IMR-90 (cell line): ENCODE measurements at regions not wholly inside any gene's neighbourhood (a gene's known extent, or its start where the extent isn't known, plus 50 kb on each side); places are given as distances from the start of the nearest gene placed in this dataset.

Source experiments
- ATAC-seq: fragments of 200-7000 bp; cut with Tn5 transposase; 2 replicates; pipeline ENCODE4 v1.9.1; 2020; ENCODE audit warnings: low read depth, mild to moderate bottlenecking, moderate library complexity
- BruUV-seq: library from RNA; stranded (reverse); fragments of 400-500 nt; replicated peaks from 2 replicates; lab custom pipeline; 2021; lab: Mats Ljungman, UMichigan
- CTCF ChIA-PET: fragments of 300-600 bp; formaldehyde crosslinking; extraction: SDS; loops from one replicate; lab custom pipeline; 2021; ENCODE audit warnings: antibody characterized with exemption; lab: Yijun Ruan, JAX
- POLR2A ChIA-PET: fragments of 300-600 bp; sonication (Branson Sonifier 250); formaldehyde crosslinking; loops from one replicate; lab custom pipeline; 2022; ENCODE audit warnings: antibody characterized with exemption; ENCODE audit not compliant: unreplicated experiment; lab: Charles Lee
- DNase-seq: peaks from one replicate; pipeline ENCODE4 v3.0.0; 2013
- H2AFZ ChIP-seq: replicated peaks from 2 replicates; pipeline ENCODE3; 2013; ENCODE audit warnings: low read length, mild to moderate bottlenecking; ENCODE audit not compliant: poor library complexity
- H2AK5ac ChIP-seq: 2 replicates; pipeline ENCODE4 v1.6.1; 2013; ENCODE audit warnings: low read depth, low read length, inconsistent platforms
- H2AK9ac ChIP-seq: replicated peaks from 2 replicates; pipeline ENCODE3; 2013; ENCODE audit warnings: mild to moderate bottlenecking, low read depth, low read length, moderate library complexity; ENCODE audit not compliant: poor library complexity
- H2BK120ac ChIP-seq: 2 replicates; pipeline ENCODE4 v1.6.1; 2013; ENCODE audit warnings: low read depth, low read length, inconsistent platforms
- H2BK15ac ChIP-seq: 3 replicates; pipeline ENCODE4 v1.6.1; 2013; ENCODE audit warnings: low read depth, low read length, inconsistent platforms
- H2BK20ac ChIP-seq: 2 replicates; pipeline ENCODE4 v1.6.1; 2013; ENCODE audit warnings: low read depth, mild to moderate bottlenecking, inconsistent platforms, low read length, moderate library complexity
- H2BK5ac ChIP-seq: 2 replicates; pipeline ENCODE4 v1.6.1; 2013; ENCODE audit warnings: mild to moderate bottlenecking, low read depth, low read length, inconsistent platforms; ENCODE audit not compliant: poor library complexity, severe bottlenecking
- H3K14ac ChIP-seq: replicated peaks from 2 replicates; pipeline ENCODE4 v1.6.1; 2013; ENCODE audit warnings: low read depth, low read length, inconsistent platforms
- H3K18ac ChIP-seq: 2 replicates; pipeline ENCODE4 v1.6.1; 2013; ENCODE audit warnings: low read depth, low read length, control low read depth
- H3K23ac ChIP-seq: 2 replicates; pipeline ENCODE4 v1.6.1; 2013; ENCODE audit warnings: low read depth, low read length, inconsistent platforms
- H3K27ac ChIP-seq: 2 replicates; pipeline ENCODE4 v1.5.1; 2013; ENCODE audit warnings: mild to moderate bottlenecking, control low read depth, low read length; ENCODE audit not compliant: insufficient read depth
- H3K27me3 ChIP-seq: 2 replicates; pipeline ENCODE4 v1.6.1; 2013; ENCODE audit warnings: low read length; ENCODE audit not compliant: control insufficient read depth, insufficient read depth
- H3K36me3 ChIP-seq: 2 replicates; pipeline ENCODE4 v1.6.1; 2013; ENCODE audit warnings: low read length, mixed read lengths; ENCODE audit not compliant: control insufficient read depth, insufficient read depth
- H3K4ac ChIP-seq: 2 replicates; pipeline ENCODE4 v1.6.1; 2013; ENCODE audit warnings: low read depth, low read length, inconsistent platforms
- H3K4me1 ChIP-seq: 2 replicates; pipeline ENCODE4 v1.6.1; 2013; ENCODE audit warnings: low read length, mixed read lengths; ENCODE audit not compliant: control insufficient read depth, insufficient read depth
- H3K4me2 ChIP-seq: 2 replicates; pipeline ENCODE4 v1.6.1; 2013; ENCODE audit warnings: low read depth, mild to moderate bottlenecking, control low read depth, low read length, moderate library complexity
- H3K4me3 ChIP-seq: 2 replicates; pipeline ENCODE4 v1.5.1; 2013; ENCODE audit warnings: low read depth, mild to moderate bottlenecking, control low read depth, low read length, moderate library complexity; ENCODE audit not compliant: insufficient read depth
- H3K56ac ChIP-seq: 2 replicates; pipeline ENCODE4 v1.6.1; 2013; ENCODE audit warnings: low read length, inconsistent platforms; ENCODE audit not compliant: insufficient read depth; ENCODE audit errors: extremely low read depth
- H3K79me1 ChIP-seq, 2 experiments: 2 replicates each; pipeline ENCODE4 v1.6.1; 2013; ENCODE audit warnings: low read length in 2 of 2, inconsistent platforms in 1 of 2, low read depth in 1 of 2
- H3K9ac ChIP-seq: 2 replicates; pipeline ENCODE4 v1.6.1; 2013; ENCODE audit warnings: low read depth, low read length, control low read depth
- H3K9me1 ChIP-seq: 2 replicates; pipeline ENCODE4 v1.6.1; 2013; ENCODE audit warnings: low read length, inconsistent platforms; ENCODE audit not compliant: insufficient read depth
- H3K9me3 ChIP-seq: 2 replicates; pipeline ENCODE4 v1.6.1; 2013; ENCODE audit warnings: low read length; ENCODE audit not compliant: control insufficient read depth, insufficient read depth
- H4K20me1 ChIP-seq: 2 replicates; pipeline ENCODE4 v1.6.1; 2013; ENCODE audit warnings: low read length, inconsistent platforms; ENCODE audit not compliant: insufficient read depth
- H4K5ac ChIP-seq: 2 replicates; pipeline ENCODE4 v1.6.1; 2013; ENCODE audit warnings: mild to moderate bottlenecking, low read depth, low read length, control low read depth
- H4K8ac ChIP-seq, 2 experiments: 2 replicates each; pipeline ENCODE4 v1.6.1; 2013; ENCODE audit warnings: low read depth in 2 of 2, low read length in 2 of 2, control low read depth in 1 of 2, inconsistent platforms in 1 of 2
- H4K91ac ChIP-seq: 2 replicates; pipeline ENCODE4 v1.6.1; 2013; ENCODE audit warnings: low read depth, low read length, inconsistent platforms; ENCODE audit not compliant: insufficient read depth
- CHD1 ChIP-seq: IDR thresholded peaks from 2 replicates; pipeline ENCODE4 v1.6.1; 2012; ENCODE audit warnings: low read depth, low read length, improper control_type of control experiment
- MAFK ChIP-seq: IDR thresholded peaks from 2 replicates; pipeline ENCODE4 v1.6.1; 2012; ENCODE audit warnings: low read depth, low read length, improper control_type of control experiment
- MAZ ChIP-seq: IDR thresholded peaks from 2 replicates; pipeline ENCODE4 v1.6.1; 2012; ENCODE audit warnings: low read depth, mild to moderate bottlenecking, low read length, improper control_type of control experiment, moderate library complexity, borderline replicate concordance
- NFE2L2 ChIP-seq: fragments of 150-350 bp; IDR thresholded peaks from 2 replicates; pipeline ENCODE4 v1.6.1; 2016; ENCODE audit warnings: low read depth, mild to moderate bottlenecking, low read length
- RAD21 ChIP-seq: IDR thresholded peaks from 2 replicates; pipeline ENCODE4 v1.6.1; 2012; ENCODE audit warnings: low read length, improper control_type of control experiment
- RCOR1 ChIP-seq: IDR thresholded peaks from 2 replicates; pipeline ENCODE4 v1.6.1; 2012; ENCODE audit warnings: mild to moderate bottlenecking, low read length, improper control_type of control experiment; ENCODE audit not compliant: insufficient replicate concordance
- RFX5 ChIP-seq: IDR thresholded peaks from 2 replicates; pipeline ENCODE4 v1.8.0; 2012; ENCODE audit warnings: low read depth, mild to moderate bottlenecking, low read length, moderate library complexity
- SMC3 ChIP-seq: fragments of 150-350 bp; IDR thresholded peaks from 2 replicates; pipeline ENCODE4 v1.6.1; 2016; ENCODE audit warnings: low read depth, mild to moderate bottlenecking, antibody characterized with exemption, low read length, moderate library complexity
- WGBS, 2 experiments: methylation state at CpG; one replicate each; pipeline versions ENCODE4 v1.1.5 to v1.1.7; 2013; ENCODE audit warnings: missing lambda C conversion rate in 2 of 2; ENCODE audit not compliant: insufficient read length in 1 of 2; ENCODE audit errors: extremely low coverage in 2 of 2; 5-methylcytosine and 5-hydroxymethylcytosine counted together
- dilution Hi-C: fragments of 300-500 bp; cut with HindIII; formaldehyde crosslinking; loops from one replicate; pipeline ENCODE4 v1.14.3; 2018; ENCODE audit warnings: low sequenced_read_pairs; ENCODE audit not compliant: unreplicated experiment
- in situ Hi-C: fragments of 300-500 bp; cut with MboI; formaldehyde crosslinking; loops from 3 replicates; pipeline ENCODE4 v1.14.3; 2019; ENCODE audit warnings: low sequenced_read_pairs, inconsistent platforms, mixed read lengths
- intact Hi-C: fragments of 100-400 bp; cut with micrococcal nuclease; formaldehyde crosslinking; loops from 2 replicates; pipeline ENCODE4 v1.10.0; 2022

- no peaks in the 10 kb centered on the region for H3K79me1 ChIP-seq
- ChIA-PET POLR2A (no interaction called here), CTCF (no interaction called here)
- H3K23ac ChIP-seq = no peak overlapping the region
- H3K27ac ChIP-seq = no peak overlapping the region
- no peak overlapping the region for H3K56ac ChIP-seq
- no peak overlapping the region for H2BK20ac ChIP-seq
- no peak overlapping the region for H3K14ac ChIP-seq
- ATAC-seq (no peak), DNase-seq (no peak)
- H3K18ac ChIP-seq = no peak overlapping the region
- TF ChIP-seq SMC3 (no peak), CHD1 (no peak), RAD21 (no peak), RFX5 (no peak), NFE2L2 (no peak), MAZ (no peak), RCOR1 (no peak), MAFK (no peak)
- H3K4me3 ChIP-seq = no peak overlapping the region
- BruUV-seq = no TSS peak
- in situ Hi-C loops = no loop called here
- no CpG with 5 or more reads among the region's 2 CpGs for WGBS, 2 experiments
- H4K91ac ChIP-seq = no peak overlapping the region
- no peaks in the 10 kb centered on the region for H3K9me1 ChIP-seq
- H4K20me1 ChIP-seq = no peaks in the 10 kb centered on the region
- H2BK5ac ChIP-seq = no peak overlapping the region
- H2AFZ ChIP-seq = no peak overlapping the region
- no peak overlapping the region for H2BK15ac ChIP-seq
- intact Hi-C loops = no loop called here
- H4K8ac ChIP-seq = no peak overlapping the region
- no peak overlapping the region for H2AK9ac ChIP-seq
- H2AK5ac ChIP-seq = no peak overlapping the region
- dilution Hi-C loops = no loop called here
- no peaks in the 10 kb centered on the region for H3K27me3 ChIP-seq
- H3K4me2 ChIP-seq = no peak overlapping the region
- no peak overlapping the region for H4K5ac ChIP-seq
- H3K9me3 ChIP-seq = peaks cover 4% of the 10 kb centered on the region; the same call in 1 of the 2 replicates
- H3K4me1 ChIP-seq = no peaks in the 10 kb centered on the region
- H3K9ac ChIP-seq = no peak overlapping the region
- no peak overlapping the region for H3K4ac ChIP-seq
- no peaks in the 10 kb centered on the region for H3K36me3 ChIP-seq
- no peak overlapping the region for H2BK120ac ChIP-seq
Observed at GRCh38 chr3:6622260-6622659, 238.7 kb upstream of the GRM7 start.
